ENCODE measurements at regions not wholly inside any gene's neighbourhood (a gene's known extent, or its start where the extent isn't known, plus 50 kb on each side); places are given as distances from the start of the nearest gene placed in this dataset.

DNA sequence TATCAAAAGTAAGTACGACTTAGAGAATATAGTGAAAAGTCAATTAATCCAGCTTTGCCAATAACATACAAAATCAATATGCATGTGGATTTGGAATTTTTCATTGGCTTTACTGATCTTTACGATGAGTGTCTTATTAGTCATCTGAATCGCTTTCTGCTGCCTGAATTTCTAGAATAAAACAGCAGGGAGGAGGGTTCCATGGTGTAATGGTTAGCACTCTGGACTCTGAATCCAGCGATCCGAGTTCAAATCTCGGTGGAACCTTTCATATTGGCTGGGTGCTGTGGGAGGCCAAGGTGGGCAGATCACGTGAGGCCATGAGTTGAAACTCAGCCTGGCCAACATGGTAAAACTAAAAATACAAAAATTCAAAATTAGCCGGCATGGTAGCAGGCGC is 448.8 kb downstream of the RNF144B start:
- Histone ChIP-seq H3K27me3 (ENCODE audit: insufficient read depth, low read depth, low read length) (no peaks in the 10 kb centered on the region), H2AFZ (ENCODE audit: low read depth, low read length) (no peak overlapping the region), H3K4me3 (ENCODE audit: low read length) (no peak overlapping the region), H3F3A (ENCODE audit: insufficient read depth, low read length, poor library complexity, severe bottlenecking) (no peaks in the 10 kb centered on the region), H3K36me3 (ENCODE audit: insufficient read depth, low read length) (no peaks in the 10 kb centered on the region), H3K9me2 (ENCODE audit: insufficient read depth, low read length) (no peaks in the 10 kb centered on the region), H3K9ac (ENCODE audit: low read length) (no peak overlapping the region), H3K9me3 (ENCODE audit: low read length) (no peaks in the 10 kb centered on the region), H3K4me2 (ENCODE audit: low read length) (no peak overlapping the region), H4K20me1 (ENCODE audit: insufficient read depth) (no peaks in the 10 kb centered on the region), H3K79me2 (replicated peaks; ENCODE audit: insufficient read depth, low read length) (no peaks in the 10 kb centered on the region), H3K27ac (ENCODE audit: low read length) (no peak overlapping the region)
- TF ChIP-seq EZH2 (IDR thresholded peaks at IDR 0.05; ENCODE audit: borderline replicate concordance, insufficient read depth, low read length, poor library complexity, severe bottlenecking), result no peak
- no peak for TF ChIP-seq EP300 (conservative IDR thresholded peaks at IDR 0.05; ENCODE audit: poor library complexity, severe bottlenecking)
- TF ChIP-seq SMC3 (conservative IDR thresholded peaks at IDR 0.05; ENCODE audit: poor library complexity), result no peak
- TF ChIP-seq POLR2AphosphoS5 (IDR thresholded peaks at IDR 0.05), result no peak
- TF ChIP-seq TAF1 (IDR thresholded peaks at IDR 0.05; ENCODE audit: low read depth), result no peak
- TF ChIP-seq MXI1 (conservative IDR thresholded peaks at IDR 0.05; ENCODE audit: poor library complexity, severe bottlenecking), result no peak
- TF ChIP-seq, protein P1, sequence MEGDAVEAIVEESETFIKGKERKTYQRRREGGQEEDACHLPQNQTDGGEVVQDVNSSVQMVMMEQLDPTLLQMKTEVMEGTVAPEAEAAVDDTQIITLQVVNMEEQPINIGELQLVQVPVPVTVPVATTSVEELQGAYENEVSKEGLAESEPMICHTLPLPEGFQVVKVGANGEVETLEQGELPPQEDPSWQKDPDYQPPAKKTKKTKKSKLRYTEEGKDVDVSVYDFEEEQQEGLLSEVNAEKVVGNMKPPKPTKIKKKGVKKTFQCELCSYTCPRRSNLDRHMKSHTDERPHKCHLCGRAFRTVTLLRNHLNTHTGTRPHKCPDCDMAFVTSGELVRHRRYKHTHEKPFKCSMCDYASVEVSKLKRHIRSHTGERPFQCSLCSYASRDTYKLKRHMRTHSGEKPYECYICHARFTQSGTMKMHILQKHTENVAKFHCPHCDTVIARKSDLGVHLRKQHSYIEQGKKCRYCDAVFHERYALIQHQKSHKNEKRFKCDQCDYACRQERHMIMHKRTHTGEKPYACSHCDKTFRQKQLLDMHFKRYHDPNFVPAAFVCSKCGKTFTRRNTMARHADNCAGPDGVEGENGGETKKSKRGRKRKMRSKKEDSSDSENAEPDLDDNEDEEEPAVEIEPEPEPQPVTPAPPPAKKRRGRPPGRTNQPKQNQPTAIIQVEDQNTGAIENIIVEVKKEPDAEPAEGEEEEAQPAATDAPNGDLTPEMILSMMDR (IDR thresholded peaks at IDR 0.05; ENCODE audit: poor library complexity, severe bottlenecking), result no peak
- TF ChIP-seq, protein P2, sequence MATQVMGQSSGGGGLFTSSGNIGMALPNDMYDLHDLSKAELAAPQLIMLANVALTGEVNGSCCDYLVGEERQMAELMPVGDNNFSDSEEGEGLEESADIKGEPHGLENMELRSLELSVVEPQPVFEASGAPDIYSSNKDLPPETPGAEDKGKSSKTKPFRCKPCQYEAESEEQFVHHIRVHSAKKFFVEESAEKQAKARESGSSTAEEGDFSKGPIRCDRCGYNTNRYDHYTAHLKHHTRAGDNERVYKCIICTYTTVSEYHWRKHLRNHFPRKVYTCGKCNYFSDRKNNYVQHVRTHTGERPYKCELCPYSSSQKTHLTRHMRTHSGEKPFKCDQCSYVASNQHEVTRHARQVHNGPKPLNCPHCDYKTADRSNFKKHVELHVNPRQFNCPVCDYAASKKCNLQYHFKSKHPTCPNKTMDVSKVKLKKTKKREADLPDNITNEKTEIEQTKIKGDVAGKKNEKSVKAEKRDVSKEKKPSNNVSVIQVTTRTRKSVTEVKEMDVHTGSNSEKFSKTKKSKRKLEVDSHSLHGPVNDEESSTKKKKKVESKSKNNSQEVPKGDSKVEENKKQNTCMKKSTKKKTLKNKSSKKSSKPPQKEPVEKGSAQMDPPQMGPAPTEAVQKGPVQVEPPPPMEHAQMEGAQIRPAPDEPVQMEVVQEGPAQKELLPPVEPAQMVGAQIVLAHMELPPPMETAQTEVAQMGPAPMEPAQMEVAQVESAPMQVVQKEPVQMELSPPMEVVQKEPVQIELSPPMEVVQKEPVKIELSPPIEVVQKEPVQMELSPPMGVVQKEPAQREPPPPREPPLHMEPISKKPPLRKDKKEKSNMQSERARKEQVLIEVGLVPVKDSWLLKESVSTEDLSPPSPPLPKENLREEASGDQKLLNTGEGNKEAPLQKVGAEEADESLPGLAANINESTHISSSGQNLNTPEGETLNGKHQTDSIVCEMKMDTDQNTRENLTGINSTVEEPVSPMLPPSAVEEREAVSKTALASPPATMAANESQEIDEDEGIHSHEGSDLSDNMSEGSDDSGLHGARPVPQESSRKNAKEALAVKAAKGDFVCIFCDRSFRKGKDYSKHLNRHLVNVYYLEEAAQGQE (IDR thresholded peaks at IDR 0.05; ENCODE audit: borderline replicate concordance), result no peak
- TF ChIP-seq RAD21 (conservative IDR thresholded peaks at IDR 0.05), result no peak

DNA sequence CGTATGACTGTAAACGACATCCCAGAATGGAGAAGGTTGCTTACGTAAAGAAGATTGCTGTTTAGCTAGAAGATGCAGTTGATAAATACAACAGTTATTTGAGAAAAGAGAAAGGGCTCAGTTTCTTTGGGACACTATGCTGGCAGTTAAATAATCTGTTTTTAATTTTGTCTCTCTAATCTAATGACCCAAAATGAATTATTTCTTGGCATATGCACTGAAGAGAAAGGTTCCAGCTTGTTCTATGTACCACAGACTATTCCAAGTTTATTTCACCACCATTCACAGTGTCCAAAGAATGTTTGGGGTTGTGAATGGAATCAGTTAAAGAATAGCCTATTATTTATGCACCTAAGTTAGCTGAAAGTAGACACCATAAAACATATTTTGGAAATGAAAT is 449.9 kb downstream of the RNF144B start:
- Histone ChIP-seq H3K9ac (ENCODE audit: low read length) (no peak overlapping the region), H4K20me1 (ENCODE audit: insufficient read depth) (no peaks in the 10 kb centered on the region), H3F3A (ENCODE audit: insufficient read depth, low read length, poor library complexity, severe bottlenecking) (no peaks in the 10 kb centered on the region), H2AFZ (ENCODE audit: low read depth, low read length) (no peak overlapping the region), H3K9me3 (ENCODE audit: low read length) (no peaks in the 10 kb centered on the region), H3K4me3 (ENCODE audit: low read length) (no peak overlapping the region), H3K4me2 (ENCODE audit: low read length) (no peak overlapping the region), H3K36me3 (ENCODE audit: insufficient read depth, low read length) (no peaks in the 10 kb centered on the region), H3K27ac (ENCODE audit: low read length) (no peak overlapping the region), H3K27me3 (ENCODE audit: insufficient read depth, low read depth, low read length) (no peaks in the 10 kb centered on the region), H3K79me2 (replicated peaks; ENCODE audit: insufficient read depth, low read length) (no peaks in the 10 kb centered on the region), H3K9me2 (ENCODE audit: insufficient read depth, low read length) (no peaks in the 10 kb centered on the region)
- TF ChIP-seq RAD21 (conservative IDR thresholded peaks at IDR 0.05), result no peak
- TF ChIP-seq, protein P2 (IDR thresholded peaks at IDR 0.05; ENCODE audit: borderline replicate concordance), result no peak
- TF ChIP-seq POLR2AphosphoS5 (IDR thresholded peaks at IDR 0.05), result no peak
- TF ChIP-seq, protein P1 (IDR thresholded peaks at IDR 0.05; ENCODE audit: poor library complexity, severe bottlenecking), result no peak
- no peak for TF ChIP-seq MXI1 (conservative IDR thresholded peaks at IDR 0.05; ENCODE audit: poor library complexity, severe bottlenecking)
- TF ChIP-seq SMC3 (conservative IDR thresholded peaks at IDR 0.05; ENCODE audit: poor library complexity), result no peak
- no peak for TF ChIP-seq EP300 (conservative IDR thresholded peaks at IDR 0.05; ENCODE audit: poor library complexity, severe bottlenecking)
- TF ChIP-seq EZH2 (IDR thresholded peaks at IDR 0.05; ENCODE audit: borderline replicate concordance, insufficient read depth, low read length, poor library complexity, severe bottlenecking), result no peak
- TF ChIP-seq TAF1 (IDR thresholded peaks at IDR 0.05; ENCODE audit: low read depth), result no peak
